ENCODE measurements at regions not wholly inside any gene's neighbourhood (a gene's known extent, or its start where the extent isn't known, plus 50 kb on each side); places are given as distances from the start of the nearest gene placed in this dataset.
"Not testable (repeated sequence)": the region's sequence is repeated elsewhere in the genome, so short reads cannot be mapped to it uniquely, and the experiment has no call there.

GRCh38 chr16:22722551-22723541, 91.1 kb upstream of the HS3ST2 start:
- not testable (repeated sequence) for H3K9me3 Mint-ChIP-seq; H3K36me3 Mint-ChIP-seq (ENCODE audit: insufficient read depth); H3K4me1 Mint-ChIP-seq; DNase-seq (ENCODE audit: low spot score in 2 of 2); H3K27ac Mint-ChIP-seq (ENCODE audit: low read depth); H3K4me3 Mint-ChIP-seq; ATAC-seq (replicated peaks; ENCODE audit: extremely low read depth, poor library complexity, severe bottlenecking)
- H3K27me3 Mint-ChIP-seq = peaks cover 63% of the 10 kb centered on the region

- no peak overlapping the region for H3K4me3 Mint-ChIP-seq
- no peak for ATAC-seq (replicated peaks; ENCODE audit: extremely low read depth, poor library complexity, severe bottlenecking)
- H3K36me3 Mint-ChIP-seq (ENCODE audit: insufficient read depth) = no peaks in the 10 kb centered on the region
- no peaks in the 10 kb centered on the region for H3K9me3 Mint-ChIP-seq
- H3K27ac Mint-ChIP-seq (ENCODE audit: low read depth) = no peak overlapping the region
- H3K4me1 Mint-ChIP-seq = no peaks in the 10 kb centered on the region
- peaks cover 38% of the 10 kb centered on the region for H3K27me3 Mint-ChIP-seq
- no peak for DNase-seq (ENCODE audit: low spot score in 2 of 2)
Observed at GRCh38 chr16:22726868-22727267, 87.1 kb upstream of the HS3ST2 start.

GRCh38 chr16:22727285-22728166, 86.4 kb upstream of the HS3ST2 start:
- no peak overlapping the region for H3K27ac Mint-ChIP-seq (ENCODE audit: low read depth)
- DNase-seq (ENCODE audit: low spot score in 2 of 2) (no peak), ATAC-seq (replicated peaks; ENCODE audit: extremely low read depth, poor library complexity, severe bottlenecking) (no peak)
- no peaks in the 10 kb centered on the region for H3K4me1 Mint-ChIP-seq
- H3K27me3 Mint-ChIP-seq = peaks cover 34% of the 10 kb centered on the region
- no peak overlapping the region for H3K4me3 Mint-ChIP-seq
- H3K36me3 Mint-ChIP-seq (ENCODE audit: insufficient read depth) = no peaks in the 10 kb centered on the region
- H3K9me3 Mint-ChIP-seq = no peaks in the 10 kb centered on the region

DNA sequence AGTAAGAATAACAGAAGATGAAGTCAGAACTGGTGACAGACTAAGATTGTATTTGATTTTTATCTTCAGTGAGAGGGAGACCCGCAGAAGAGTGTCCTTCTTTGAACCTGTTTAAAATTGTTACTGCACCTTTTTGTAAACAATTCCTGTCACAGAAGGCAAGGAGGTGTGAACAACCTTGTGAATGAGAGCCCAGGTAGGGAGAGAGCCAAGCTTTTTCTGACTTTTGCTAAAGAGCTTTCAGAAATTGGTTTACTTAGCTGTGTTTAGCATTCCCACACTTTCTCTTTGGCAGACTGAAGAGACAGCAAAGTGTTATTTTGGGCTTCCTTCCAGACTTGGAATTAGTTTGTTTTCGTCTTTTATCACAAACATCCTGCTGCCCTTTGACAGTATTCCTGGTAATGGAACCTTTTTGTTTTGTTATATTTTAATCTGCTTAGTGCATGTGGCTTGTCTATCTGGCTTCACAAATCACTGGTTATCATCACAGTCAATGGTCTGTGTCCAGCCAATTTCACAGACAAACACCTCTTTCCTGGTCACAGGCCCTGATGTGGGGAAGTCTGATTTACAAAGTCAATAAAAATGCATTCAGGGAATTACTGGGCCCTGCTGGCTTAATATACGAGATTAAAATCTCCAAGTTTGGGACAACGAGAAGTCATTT, 85.7 kb upstream of the HS3ST2 start:
- Mint-ChIP-seq H3K4me1 (no peaks in the 10 kb centered on the region), H3K27ac (ENCODE audit: low read depth) (no peak overlapping the region), H3K27me3 (peaks cover 34% of the 10 kb centered on the region), H3K9me3 (no peaks in the 10 kb centered on the region), H3K4me3 (no peak overlapping the region), H3K36me3 (ENCODE audit: insufficient read depth) (no peaks in the 10 kb centered on the region)
- ATAC-seq (replicated peaks; ENCODE audit: extremely low read depth, poor library complexity, severe bottlenecking) = no peak
- no peak for DNase-seq (ENCODE audit: low spot score in 2 of 2)

DNA sequence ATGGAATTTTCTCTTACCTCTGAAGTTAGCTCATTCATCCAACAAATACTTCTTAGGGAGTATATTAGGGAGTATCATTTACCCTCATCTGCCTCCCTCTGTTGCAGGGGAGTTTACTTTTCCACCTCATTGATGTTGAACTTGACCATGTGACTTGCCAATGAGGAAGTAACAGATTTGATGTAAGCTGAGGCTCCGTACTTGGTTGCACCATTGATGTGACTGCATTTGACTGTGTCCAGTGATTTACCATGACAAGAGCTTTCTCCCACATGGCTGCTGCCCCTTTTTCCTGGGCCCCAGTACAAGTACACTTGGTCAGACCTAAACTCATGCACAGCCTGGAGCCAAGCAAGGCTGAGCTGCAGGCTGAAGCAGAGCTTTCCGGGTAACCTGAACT, 81.6 kb upstream of the HS3ST2 start:
- Mint-ChIP-seq H3K27me3 (peaks cover 11% of the 10 kb centered on the region), H3K9me3 (no peaks in the 10 kb centered on the region), H3K27ac (ENCODE audit: low read depth) (no peak overlapping the region), H3K4me1 (no peaks in the 10 kb centered on the region), H3K36me3 (ENCODE audit: insufficient read depth) (no peaks in the 10 kb centered on the region), H3K4me3 (no peak overlapping the region)
- no peak for ATAC-seq (replicated peaks; ENCODE audit: extremely low read depth, poor library complexity, severe bottlenecking)
- no peak for DNase-seq (ENCODE audit: low spot score in 2 of 2)

GRCh38 chr16:22732959-22733358, 81.0 kb upstream of the HS3ST2 start:
- no peak for ATAC-seq (replicated peaks; ENCODE audit: extremely low read depth, poor library complexity, severe bottlenecking)
- H3K27ac Mint-ChIP-seq (ENCODE audit: low read depth) = no peak overlapping the region
- no peak overlapping the region for H3K4me3 Mint-ChIP-seq
- peaks cover 11% of the 10 kb centered on the region for H3K27me3 Mint-ChIP-seq
- H3K4me1 Mint-ChIP-seq = no peaks in the 10 kb centered on the region
- H3K36me3 Mint-ChIP-seq (ENCODE audit: insufficient read depth) = no peaks in the 10 kb centered on the region
- DNase-seq (ENCODE audit: low spot score in 2 of 2) = no peak
- H3K9me3 Mint-ChIP-seq = no peaks in the 10 kb centered on the region

DNA sequence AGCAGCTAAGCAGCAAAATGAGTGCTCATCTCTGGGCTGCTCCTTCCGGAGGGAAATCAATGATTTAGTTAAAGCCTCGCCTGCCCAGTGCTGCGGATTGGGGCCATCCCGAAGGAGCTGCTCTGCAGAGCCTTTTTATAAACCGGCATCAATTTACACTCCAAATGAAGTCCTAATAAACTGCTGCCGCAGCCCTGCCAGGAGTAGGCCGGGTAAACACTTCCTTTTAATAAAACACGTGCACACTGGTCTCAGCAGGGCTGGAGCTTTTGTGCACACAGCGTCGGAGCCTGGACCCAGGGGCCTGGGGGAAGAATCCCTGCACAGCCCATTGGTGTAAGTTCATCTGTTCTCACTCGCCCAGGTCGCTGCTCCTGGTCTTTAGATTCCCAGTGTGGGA, 79.6 kb upstream of the HS3ST2 start:
- Mint-ChIP-seq H3K27ac (ENCODE audit: low read depth) (no peak overlapping the region), H3K4me1 (no peaks in the 10 kb centered on the region), H3K27me3 (no peaks in the 10 kb centered on the region), H3K36me3 (ENCODE audit: insufficient read depth) (no peaks in the 10 kb centered on the region), H3K9me3 (no peaks in the 10 kb centered on the region), H3K4me3 (no peak overlapping the region)
- DNase-seq (ENCODE audit: low spot score in 2 of 2) (no peak), ATAC-seq (replicated peaks; ENCODE audit: extremely low read depth, poor library complexity, severe bottlenecking) (no peak)

DNA sequence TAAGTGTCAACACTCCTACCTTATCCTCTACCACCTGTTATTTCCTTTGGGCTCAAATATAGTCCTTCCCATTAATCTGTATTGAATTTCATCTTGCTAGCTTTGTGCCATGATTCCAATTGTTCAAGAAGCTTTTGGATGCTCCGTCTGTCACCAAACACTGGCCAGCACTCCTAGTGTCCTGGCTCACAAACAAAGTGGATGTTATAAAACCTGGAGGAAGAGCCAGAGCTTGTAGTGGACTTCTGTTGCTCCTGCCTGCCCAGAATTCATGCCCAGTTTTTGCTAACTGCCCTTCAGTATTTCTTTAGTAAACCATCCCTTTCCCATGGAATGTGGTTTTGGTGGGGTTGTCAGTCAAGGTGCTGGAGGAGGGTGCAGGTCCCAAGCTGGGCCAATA, 77.2 kb upstream of the HS3ST2 start:
- no peak for DNase-seq (ENCODE audit: low spot score in 2 of 2)
- peaks cover 12% of the 10 kb centered on the region for H3K27me3 Mint-ChIP-seq

GRCh38 chr16:22739077-22739476, 74.9 kb upstream of the HS3ST2 start:
- Mint-ChIP-seq H3K27ac (ENCODE audit: low read depth) (no peak overlapping the region), H3K36me3 (ENCODE audit: insufficient read depth) (no peaks in the 10 kb centered on the region), H3K4me3 (no peak overlapping the region), H3K9me3 (peaks cover 5% of the 10 kb centered on the region), H3K27me3 (peaks cover 30% of the 10 kb centered on the region), H3K4me1 (no peaks in the 10 kb centered on the region)
- no peak for DNase-seq (ENCODE audit: low spot score in 2 of 2)
- ATAC-seq (replicated peaks; ENCODE audit: extremely low read depth, poor library complexity, severe bottlenecking) = no peak

More for the DNA sequence above, 77.2 kb upstream of the HS3ST2 start:
- H3K27ac Mint-ChIP-seq (ENCODE audit: low read depth) = no peak overlapping the region
- H3K4me1 Mint-ChIP-seq = no peaks in the 10 kb centered on the region
- no peak overlapping the region for H3K4me3 Mint-ChIP-seq
- no peaks in the 10 kb centered on the region for H3K36me3 Mint-ChIP-seq (ENCODE audit: insufficient read depth)
- H3K9me3 Mint-ChIP-seq = no peaks in the 10 kb centered on the region
- no peak for ATAC-seq (replicated peaks; ENCODE audit: extremely low read depth, poor library complexity, severe bottlenecking)

DNA sequence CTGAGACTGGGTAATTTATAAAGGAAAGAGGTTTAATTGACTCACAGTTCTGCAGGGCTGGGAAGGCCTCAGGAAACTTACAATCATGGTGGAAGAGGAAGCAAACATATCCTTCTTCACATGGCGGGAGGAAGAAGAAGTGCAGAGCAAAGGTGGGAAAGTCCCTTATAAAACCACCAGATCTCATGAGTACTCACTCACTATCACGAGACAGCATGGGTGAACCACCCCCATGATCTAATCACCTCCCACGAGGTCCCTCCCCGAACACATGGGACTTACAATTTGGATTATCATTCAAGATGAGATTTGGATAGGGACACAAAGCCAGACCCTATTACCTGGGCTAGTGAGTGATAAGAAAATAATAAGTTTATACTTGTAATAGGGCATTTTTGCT, 70.6 kb upstream of the HS3ST2 start:
- no peak overlapping the region for H3K27ac Mint-ChIP-seq (ENCODE audit: low read depth)
- H3K4me3 Mint-ChIP-seq = no peak overlapping the region
- H3K4me1 Mint-ChIP-seq = no peaks in the 10 kb centered on the region
- H3K36me3 Mint-ChIP-seq (ENCODE audit: insufficient read depth) = no peaks in the 10 kb centered on the region
- ATAC-seq (replicated peaks; ENCODE audit: extremely low read depth, poor library complexity, severe bottlenecking) (no peak), DNase-seq (ENCODE audit: low spot score in 2 of 2) (no peak)
- H3K9me3 Mint-ChIP-seq = peaks cover 11% of the 10 kb centered on the region
- H3K27me3 Mint-ChIP-seq = peaks cover 58% of the 10 kb centered on the region

GRCh38 chr16:22751104-22751667, 62.8 kb upstream of the HS3ST2 start:
- peaks cover 4% of the 10 kb centered on the region for H3K9me3 Mint-ChIP-seq
- no peaks in the 10 kb centered on the region for H3K4me1 Mint-ChIP-seq
- H3K4me3 Mint-ChIP-seq = no peak overlapping the region
- no peak overlapping the region for H3K27ac Mint-ChIP-seq (ENCODE audit: low read depth)
- DNase-seq (ENCODE audit: low spot score in 2 of 2) (no peak), ATAC-seq (replicated peaks; ENCODE audit: extremely low read depth, poor library complexity, severe bottlenecking) (no peak)
- peaks cover 29% of the 10 kb centered on the region for H3K27me3 Mint-ChIP-seq
- H3K36me3 Mint-ChIP-seq (ENCODE audit: insufficient read depth) = no peaks in the 10 kb centered on the region

- no peaks in the 10 kb centered on the region for H3K9me3 Mint-ChIP-seq
- ATAC-seq (replicated peaks; ENCODE audit: extremely low read depth, poor library complexity, severe bottlenecking) (no peak), DNase-seq (ENCODE audit: low spot score in 2 of 2) (no peak)
- no peak overlapping the region for H3K27ac Mint-ChIP-seq (ENCODE audit: low read depth)
- H3K4me3 Mint-ChIP-seq = no peak overlapping the region
- peaks cover 1% of the 10 kb centered on the region for H3K36me3 Mint-ChIP-seq (ENCODE audit: insufficient read depth)
- H3K27me3 Mint-ChIP-seq = peaks cover 29% of the 10 kb centered on the region
- H3K4me1 Mint-ChIP-seq = no peaks in the 10 kb centered on the region
Observed at GRCh38 chr16:22751685-22752084, 62.3 kb upstream of the HS3ST2 start.
